Transverse colon (tissue), 3 donors: ENCODE measurements at regions not wholly inside any gene's neighbourhood (a gene's known extent, or its start where the extent isn't known, plus 50 kb on each side); places are given as distances from the start of the nearest gene placed in this dataset.

Experiments used
- EP300 ChIP-seq: sonication (generic); formaldehyde crosslinking; IDR thresholded peaks from one replicate; pipeline ENCODE4 v1.6.1; 2017; ENCODE audit warnings: antibody characterized with exemption, low read depth
- POLR2A ChIP-seq: fragments of 450-650 bp; IDR thresholded peaks from one replicate; pipeline ENCODE4 v1.6.1; 2016; ENCODE audit warnings: antibody characterized with exemption, mild to moderate bottlenecking, moderate library complexity
- TF ChIP-seq, protein P1 (sequence below), 5 experiments: fragments of 200-600 bp in 3 of 5; fragments of 450-650 bp in 2 of 5; sonication (generic) in 3 of 5; IDR thresholded peaks; 1 replicate in 2 of 5; 2 replicates in 3 of 5; pipeline ENCODE4 v1.5.1; 2016 to 2017; ENCODE audit warnings: antibody characterized with exemption in 5 of 5, inconsistent platforms in 3 of 5, mild to moderate bottlenecking in 2 of 5, moderate library complexity in 1 of 5

DNA sequence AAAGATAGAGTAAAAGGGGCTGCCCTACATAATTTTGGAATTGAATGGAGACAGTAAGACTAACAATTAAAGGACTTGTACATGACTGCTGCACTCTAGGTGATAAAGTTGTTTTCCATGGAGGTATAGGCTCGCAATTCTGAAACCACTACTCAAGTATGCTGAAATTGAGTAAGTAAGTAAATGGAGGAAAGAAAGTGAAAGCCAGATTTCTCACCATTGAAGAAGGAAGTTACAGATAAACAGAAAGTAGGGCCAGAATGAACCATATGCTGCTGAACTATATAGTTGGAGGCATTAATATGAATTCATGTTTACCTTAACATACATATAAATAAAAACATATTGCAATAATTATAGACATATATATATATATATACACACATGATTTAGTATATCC lies 225.7 kb upstream of the ST6GAL2 start:
- TF ChIP-seq, protein P1, sequence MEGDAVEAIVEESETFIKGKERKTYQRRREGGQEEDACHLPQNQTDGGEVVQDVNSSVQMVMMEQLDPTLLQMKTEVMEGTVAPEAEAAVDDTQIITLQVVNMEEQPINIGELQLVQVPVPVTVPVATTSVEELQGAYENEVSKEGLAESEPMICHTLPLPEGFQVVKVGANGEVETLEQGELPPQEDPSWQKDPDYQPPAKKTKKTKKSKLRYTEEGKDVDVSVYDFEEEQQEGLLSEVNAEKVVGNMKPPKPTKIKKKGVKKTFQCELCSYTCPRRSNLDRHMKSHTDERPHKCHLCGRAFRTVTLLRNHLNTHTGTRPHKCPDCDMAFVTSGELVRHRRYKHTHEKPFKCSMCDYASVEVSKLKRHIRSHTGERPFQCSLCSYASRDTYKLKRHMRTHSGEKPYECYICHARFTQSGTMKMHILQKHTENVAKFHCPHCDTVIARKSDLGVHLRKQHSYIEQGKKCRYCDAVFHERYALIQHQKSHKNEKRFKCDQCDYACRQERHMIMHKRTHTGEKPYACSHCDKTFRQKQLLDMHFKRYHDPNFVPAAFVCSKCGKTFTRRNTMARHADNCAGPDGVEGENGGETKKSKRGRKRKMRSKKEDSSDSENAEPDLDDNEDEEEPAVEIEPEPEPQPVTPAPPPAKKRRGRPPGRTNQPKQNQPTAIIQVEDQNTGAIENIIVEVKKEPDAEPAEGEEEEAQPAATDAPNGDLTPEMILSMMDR (IDR thresholded peaks at IDR 0.05), result no peak
- TF ChIP-seq POLR2A (no peak), EP300 (no peak)
